Neural cell (in vitro differentiated cells): ENCODE measurements at regions not wholly inside any gene's neighbourhood (a gene's known extent, or its start where the extent isn't known, plus 50 kb on each side); places are given as distances from the start of the nearest gene placed in this dataset.

Source experiments
- CTCF ChIP-seq: fragments of 450-650 bp; IDR thresholded peaks from 2 replicates; pipeline ENCODE4 v1.5.1; 2014; ENCODE audit warnings: antibody characterized with exemption, mild to moderate bottlenecking, moderate library complexity; ENCODE audit not compliant: poor library complexity, severe bottlenecking
- EP300 ChIP-seq: fragments of 450-650 bp; conservative IDR thresholded peaks from 2 replicates; pipeline ENCODE4 v1.6.1; 2014; ENCODE audit warnings: antibody characterized with exemption, mild to moderate bottlenecking, moderate library complexity; ENCODE audit not compliant: poor library complexity, severe bottlenecking
- POLR2AphosphoS5 ChIP-seq: IDR thresholded peaks from 2 replicates; pipeline ENCODE4 v1.6.1; 2012
- REST ChIP-seq: IDR thresholded peaks from 2 replicates; pipeline ENCODE4 v1.6.1; 2012; ENCODE audit warnings: borderline replicate concordance
- SMC3 ChIP-seq: fragments of 450-650 bp; conservative IDR thresholded peaks from 2 replicates; pipeline ENCODE4 v1.6.1; 2014; ENCODE audit warnings: antibody characterized with exemption, mild to moderate bottlenecking, moderate library complexity; ENCODE audit not compliant: poor library complexity
- TAF1 ChIP-seq: IDR thresholded peaks from 2 replicates; pipeline ENCODE4 v1.6.1; 2012; ENCODE audit warnings: low read depth

GRCh38 chr5:175383350-175383749 is 60.6 kb downstream of the DRD1 start:
- no peak for TF ChIP-seq REST
- TF ChIP-seq CTCF, result no peak
- TF ChIP-seq TAF1, result no peak
- TF ChIP-seq POLR2AphosphoS5, result no peak
- no peak for TF ChIP-seq EP300
- TF ChIP-seq SMC3, result no peak
